HG02852 (cell line): ENCODE measurements at regions not wholly inside any gene's neighbourhood (a gene's known extent, or its start where the extent isn't known, plus 50 kb on each side); places are given as distances from the start of the nearest gene placed in this dataset.

Source experiments
- ATAC-seq: cut with Tn5 transposase; IDR thresholded peaks from one replicate; pipeline ENCODE4 v1.9.1; 2021; ENCODE audit warnings: mild to moderate bottlenecking, moderate library complexity; ENCODE audit not compliant: unreplicated experiment

DNA sequence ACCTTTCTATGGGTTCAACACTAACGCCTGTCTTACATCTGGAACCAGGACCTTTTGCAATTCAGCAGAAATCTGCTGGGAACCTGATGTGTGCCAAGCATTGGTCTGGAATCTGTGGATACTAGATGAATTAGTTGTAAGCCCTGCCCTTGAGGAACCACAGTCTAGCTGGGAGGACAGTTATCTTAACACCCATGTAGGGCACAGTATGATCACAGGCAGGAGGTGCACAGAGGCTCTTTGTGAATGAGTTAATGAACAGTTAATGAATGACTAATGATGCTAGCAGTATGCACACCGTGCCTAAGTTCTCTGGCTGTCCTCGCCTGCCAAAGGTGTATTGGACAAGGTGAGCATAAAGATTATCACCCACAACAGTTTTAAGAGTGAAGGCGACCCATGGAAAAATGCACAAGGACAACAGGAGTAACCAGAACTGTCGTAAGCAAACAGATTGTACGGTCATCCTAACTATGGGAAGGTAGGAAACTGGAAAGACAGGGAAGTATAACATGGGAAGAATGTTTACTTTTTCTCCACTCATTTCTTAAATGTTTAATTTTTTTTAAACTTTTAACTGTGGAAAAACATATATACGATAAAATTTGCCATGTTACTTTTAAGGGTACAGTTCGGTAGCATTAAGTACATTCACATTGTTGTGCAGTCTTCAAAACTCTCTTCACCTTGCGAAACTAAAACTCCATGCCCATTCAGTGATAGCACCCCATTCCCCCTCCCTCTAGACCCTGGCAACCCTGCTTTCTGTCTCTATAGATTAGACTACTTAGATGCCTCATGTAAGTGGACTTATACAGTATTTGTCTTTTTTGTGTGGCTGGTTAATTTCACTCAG is 139.9 kb downstream of the CXCL12 start:
- ATAC-seq: no peak

DNA sequence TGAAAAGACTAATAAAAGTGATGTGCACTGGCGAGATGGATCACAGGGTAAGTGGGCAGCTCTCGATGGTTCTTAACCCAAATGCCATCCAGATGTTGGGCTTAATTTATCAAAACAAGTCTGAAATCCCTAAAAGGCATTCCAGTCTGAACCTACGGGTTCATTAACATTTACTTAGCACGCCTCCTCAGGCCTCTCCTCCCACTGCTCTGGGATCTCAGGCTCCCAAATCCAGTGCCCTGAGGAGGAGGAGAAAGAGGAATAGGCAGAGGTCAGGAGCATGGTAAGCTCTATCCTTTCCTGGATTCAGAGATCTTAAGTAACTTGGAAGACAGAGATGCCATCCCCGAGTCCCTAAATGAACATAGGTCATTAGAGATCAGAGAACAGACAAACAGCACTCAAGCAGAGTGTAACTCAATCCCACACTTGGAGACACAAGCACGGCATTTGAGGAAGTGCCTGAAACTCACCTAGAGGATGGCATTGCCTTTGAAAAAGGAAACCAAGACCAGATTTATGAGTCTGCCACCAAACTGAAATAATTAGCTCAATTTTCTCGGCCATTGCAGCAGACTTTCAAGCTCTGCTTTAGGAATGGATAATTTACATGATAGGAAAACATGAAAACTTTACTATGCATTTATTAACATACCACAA is 140.9 kb downstream of the CXCL12 start:
- no peak for ATAC-seq

DNA sequence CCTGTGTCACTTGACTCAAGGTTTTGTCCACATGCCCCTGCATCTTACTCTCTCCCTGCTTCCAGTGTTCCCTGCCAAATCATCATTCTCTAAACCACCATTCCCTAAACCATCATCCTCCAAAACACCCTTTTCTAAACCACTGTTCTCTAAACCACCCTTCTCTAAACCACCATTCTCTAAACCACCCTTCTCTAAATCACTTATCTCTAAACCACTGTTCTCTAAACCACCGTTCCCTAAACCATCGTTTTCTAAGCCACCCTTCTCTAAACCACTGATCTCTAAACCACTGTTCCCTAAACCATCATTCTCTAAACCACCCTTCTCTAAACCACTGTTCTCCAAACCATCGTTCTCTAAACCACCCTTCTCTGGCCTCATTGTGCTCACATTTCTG is 142.1 kb downstream of the CXCL12 start:
- no peak for ATAC-seq

DNA sequence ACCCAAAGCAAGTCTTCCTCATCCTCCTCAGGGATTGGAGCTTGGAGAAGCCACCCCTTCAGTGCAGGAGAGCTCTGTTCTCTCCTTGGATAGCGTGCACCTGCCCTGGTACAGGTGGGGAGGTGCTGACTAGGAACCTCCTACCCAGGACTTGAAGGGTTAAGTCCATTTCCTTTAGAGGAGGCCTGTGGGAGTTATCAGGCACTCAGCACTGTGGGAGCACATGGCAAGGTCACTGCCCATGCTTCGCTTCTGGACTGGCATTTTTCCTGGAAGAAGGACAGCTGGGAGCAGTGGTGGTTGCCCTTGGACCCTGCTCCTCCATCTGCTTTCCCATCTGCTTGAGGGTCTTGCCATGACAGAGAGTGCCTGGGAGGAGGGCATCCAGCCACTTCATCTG is 142.8 kb downstream of the CXCL12 start:
- ATAC-seq: no peak

DNA sequence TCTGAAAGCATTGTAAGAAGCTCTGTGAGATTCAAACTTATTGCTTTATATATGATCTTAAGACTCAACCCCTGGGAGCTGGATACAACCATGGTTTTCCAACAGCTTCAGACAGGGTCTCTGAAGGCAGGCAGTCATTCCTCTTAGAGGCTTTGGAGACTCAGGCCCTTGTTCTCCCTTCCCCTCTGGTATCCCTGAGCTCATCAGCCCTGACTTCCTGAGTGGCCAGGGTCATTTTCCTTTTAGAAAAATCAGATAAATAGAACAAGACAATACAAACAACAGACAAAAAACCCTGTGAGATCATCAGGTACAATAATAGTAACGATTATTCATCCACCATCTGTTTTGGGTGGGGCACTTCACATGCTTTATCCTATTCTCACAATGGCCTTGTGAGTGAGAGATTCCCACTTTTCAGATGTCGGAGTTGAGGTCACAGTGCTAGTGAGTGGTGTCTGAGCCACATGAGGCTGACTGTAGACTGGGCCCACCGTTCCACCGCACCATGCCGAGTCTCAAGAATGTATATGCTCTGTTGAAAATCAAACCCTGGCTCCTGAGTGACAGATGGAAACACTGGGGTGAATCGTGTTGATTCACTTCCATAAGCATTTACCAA is 144.2 kb downstream of the CXCL12 start:
- no peak for ATAC-seq

DNA sequence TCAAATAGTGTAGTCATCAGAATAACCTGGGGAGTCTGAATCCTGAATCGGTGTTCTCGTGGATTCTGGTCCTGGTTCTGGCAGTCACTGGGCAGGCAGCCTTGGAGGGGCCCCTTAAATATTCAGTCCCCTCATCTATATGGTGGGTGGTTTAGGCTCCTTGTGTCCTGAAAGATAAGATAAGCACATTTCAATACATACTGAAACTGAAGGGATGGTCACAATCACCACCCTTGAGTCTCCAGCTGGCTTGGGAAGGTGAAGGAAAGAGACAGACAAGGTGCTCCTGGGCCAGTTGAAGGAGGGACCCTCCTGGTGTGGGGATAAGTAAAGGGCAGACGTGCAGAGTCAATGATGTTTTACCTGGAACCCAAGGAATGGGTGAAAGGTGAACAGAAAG is 146.7 kb downstream of the CXCL12 start:
- no peak for ATAC-seq

DNA sequence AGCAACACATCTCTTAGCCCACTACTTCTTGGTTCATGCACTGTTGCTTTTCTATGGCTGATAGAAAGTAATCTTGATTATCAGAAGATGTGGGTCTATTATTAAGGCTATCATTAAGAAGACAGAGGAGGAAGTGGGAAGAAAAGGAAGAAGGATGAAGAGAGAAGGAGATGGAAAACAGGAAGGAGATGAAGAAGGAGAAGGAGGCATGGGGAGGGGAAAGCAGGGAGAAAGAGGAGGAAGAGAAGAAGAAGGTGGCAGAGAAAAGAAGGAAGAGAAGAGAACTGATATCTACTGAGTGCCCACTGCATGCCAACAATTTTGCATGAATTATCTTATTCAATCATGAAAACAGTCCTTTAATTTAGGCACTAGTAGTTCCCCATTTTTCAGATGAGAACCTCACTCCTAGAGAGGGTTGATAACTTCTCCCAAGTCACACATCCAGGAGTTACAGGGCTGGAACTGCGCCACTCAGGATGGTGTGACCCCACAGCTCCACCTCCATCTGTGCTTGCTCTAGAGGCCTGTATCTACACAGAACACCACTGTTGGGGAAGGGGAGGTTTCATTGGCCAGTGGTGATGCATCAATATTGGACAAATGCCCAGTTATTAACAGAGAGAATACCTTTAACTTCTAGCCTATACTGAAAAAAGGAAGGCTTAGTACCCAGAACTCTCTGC is 147.4 kb downstream of the CXCL12 start:
- no peak for ATAC-seq

DNA sequence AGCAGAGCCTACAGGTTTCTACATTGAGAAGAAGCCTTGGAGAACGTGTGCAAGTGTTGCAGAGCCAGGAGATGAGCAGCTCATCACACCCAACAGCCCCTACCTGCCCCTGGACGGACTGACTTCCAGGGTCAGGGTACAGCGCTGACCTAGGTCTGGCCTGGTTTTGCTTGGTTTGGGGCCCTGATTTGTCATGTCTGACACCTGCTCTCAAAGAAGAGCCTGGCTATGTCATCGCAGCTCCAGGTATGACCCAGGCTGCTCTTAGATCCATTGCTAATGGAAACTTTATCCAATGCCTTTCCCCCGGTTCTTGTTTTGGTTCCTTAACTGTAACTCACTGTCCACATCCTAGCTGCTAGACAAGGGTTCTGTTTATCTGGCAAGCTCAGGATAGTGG is 149.5 kb downstream of the CXCL12 start:
- ATAC-seq: no peak

DNA sequence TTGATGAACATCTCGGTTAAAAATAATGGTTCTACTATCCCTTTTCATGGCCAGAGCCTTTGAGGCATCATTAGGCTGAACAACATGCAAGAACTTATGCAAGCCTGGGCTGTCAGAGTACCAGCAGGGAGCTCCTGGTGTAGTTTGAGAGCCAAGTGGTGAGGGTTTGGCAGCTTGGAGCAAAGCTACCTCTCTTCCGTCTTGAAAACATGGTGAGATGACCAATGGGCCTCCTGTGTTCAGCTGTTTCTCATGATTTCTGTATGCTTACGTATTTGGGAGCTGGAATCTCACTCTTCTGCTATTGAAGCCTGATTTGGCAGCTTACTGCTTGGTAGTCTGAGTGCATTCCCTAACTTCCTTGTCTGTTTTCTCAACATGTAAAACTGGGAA is 150.4 kb downstream of the CXCL12 start:
- no peak for ATAC-seq

DNA sequence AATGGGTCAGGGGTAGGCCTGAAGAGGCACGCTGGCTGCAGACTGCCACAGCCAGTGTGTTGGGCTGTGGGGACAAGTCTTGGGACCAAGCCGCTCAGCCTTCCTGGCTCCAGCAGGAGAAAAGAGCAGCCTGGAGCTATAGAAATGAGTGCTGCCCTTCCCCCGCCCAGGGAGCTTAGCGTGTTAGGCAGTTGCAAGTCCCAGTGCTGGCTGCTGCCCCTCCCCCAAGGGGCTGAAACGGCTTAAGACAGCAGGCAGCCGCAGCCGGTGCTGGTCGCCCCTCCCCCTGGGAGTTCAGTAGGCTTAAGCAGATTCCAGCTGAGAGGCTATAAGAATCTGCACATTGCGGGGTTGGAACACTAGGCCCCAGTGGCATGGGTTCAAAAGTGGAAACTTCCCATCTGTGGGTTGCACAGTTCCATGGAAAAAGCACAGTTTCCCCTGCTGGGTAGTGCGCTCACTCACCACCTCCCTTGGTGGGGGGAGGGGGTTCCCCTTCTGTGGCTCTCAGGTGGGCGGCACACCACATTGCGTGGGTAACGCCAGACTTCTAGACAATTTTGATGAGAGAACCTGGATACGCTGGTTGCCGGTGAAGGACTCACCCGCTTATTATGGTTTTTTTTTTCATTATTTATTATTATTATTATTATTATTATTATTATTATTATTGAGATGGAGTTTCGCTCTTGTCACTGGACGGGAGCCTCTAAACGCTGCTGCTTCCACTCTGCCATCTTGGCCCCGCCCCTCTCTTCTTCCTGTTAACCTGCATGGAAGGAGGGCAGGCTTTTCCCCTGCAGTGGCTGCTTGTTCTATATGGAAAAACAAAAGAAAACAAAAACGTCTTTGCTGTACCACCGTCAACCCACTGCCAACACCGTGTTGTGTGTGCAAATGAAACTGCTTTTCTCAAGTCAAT is 151.1 kb downstream of the CXCL12 start:
- no peak for ATAC-seq

DNA sequence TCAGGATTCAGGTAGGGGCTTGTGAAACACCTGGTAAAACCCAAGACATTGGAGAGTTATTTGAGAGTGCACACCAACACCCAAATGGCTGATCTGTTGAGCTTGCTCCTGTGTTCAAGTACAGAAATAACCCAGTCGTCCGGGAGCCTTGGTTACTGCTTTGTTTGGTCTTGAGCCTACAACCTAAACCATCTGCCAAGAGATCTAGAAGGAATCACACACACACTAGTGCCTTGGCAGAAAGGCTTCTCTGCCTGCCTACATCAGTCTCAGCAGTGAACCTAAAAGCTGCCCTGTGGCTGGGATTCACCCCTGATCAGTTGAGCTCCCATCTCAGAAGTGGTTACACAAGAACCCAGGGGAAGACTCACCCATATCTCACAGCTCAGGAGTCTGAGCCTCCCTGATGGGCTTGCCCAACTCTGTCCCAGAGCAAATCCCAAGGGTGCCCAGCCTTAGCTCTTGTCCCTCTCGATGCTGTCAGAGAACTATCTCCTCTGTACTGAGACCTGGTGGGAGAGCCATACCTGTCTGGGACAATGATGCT is 167.6 kb downstream of the CXCL12 start:
- no peak for ATAC-seq

DNA sequence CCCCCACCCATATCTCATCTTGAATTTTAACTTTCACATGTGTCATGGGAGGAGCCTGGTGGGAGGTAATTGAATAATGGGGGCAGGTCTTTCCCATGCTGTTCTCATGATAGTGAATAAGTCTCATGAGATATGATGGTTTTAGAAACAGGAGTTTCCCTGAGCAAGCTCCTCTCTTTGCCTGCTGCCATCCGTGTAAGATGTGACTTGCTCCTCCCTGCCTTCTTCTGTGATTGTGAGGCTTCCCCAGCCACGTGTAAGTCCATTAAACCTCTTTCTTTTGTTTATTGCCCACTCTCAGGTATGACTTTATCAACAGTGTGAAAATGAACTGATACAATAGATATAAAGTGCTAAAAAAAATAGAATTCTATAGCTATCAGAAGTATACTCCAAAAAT is 168.8 kb downstream of the CXCL12 start:
- ATAC-seq: no peak

DNA sequence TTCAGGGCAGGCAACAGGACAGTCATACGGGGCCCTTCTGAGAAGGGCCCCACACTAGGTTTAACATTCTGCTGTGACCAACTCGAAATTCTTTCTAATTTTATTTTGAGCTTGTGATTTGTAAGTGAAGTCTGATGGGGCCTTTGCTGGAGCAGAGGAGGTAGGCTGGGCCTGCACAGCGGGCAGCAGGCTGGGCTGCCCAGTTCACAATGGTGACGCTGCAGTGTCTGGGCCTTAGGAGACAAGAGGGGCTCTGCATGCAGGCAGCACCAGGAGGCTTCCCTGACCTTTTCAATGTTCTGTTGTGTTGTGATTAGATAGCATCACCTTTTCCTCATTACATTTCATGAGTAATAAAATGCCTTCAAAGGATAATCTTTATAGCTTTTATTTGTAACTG is 175.1 kb downstream of the CXCL12 start:
- no peak for ATAC-seq

DNA sequence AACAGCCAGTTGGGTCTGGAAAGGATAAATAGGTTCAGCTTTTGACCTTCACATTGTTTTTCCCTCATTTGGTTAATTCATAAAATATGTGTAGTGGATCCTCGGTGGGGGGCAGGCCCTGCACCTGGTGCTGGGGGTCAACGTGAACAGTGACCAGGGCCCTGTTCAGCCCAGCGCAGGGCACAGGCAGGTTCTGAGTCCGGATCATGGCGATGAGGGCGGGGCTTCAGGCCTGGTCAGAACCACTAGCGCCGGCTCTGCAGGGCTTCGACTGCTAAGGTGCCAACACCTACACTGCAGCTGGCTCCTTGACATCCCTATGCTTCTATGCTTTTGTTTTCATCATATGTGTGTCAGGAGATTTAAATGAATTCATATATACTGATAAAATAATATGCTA is 177.7 kb downstream of the CXCL12 start:
- ATAC-seq: no peak

DNA sequence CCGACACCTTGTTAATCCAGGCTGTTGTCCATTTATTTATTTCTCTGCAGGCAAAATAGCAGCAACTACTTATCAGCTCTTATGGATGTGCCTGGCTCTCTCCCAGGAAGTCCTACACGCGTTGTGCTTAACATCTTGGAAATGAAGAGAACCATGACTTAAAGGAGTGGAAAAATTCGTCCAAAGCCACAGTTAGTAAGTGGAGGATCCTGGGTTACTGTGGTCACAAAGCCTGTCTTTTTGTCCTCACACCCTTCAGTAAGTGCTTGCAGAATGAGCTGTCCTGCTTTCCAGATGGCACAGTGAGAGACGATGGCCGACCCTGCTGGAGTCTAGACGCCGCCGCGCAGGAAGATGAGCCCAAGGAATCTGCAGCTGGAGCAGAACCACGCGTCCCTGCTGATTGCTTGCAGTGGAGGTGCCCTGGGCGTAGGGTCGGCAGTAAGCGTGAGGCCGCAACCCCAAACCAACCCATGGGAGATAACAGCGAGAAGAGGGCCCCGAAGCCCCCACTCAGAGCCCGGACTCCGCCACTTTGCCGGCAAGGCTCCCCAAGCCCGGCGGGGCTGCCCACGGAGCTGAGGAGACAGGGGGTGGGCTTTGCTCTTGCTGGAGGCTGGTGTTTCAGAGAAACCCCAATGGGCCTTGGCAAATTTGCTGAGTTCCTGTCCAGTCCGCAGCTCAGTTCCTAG is 178.6 kb downstream of the CXCL12 start:
- ATAC-seq: no peak

DNA sequence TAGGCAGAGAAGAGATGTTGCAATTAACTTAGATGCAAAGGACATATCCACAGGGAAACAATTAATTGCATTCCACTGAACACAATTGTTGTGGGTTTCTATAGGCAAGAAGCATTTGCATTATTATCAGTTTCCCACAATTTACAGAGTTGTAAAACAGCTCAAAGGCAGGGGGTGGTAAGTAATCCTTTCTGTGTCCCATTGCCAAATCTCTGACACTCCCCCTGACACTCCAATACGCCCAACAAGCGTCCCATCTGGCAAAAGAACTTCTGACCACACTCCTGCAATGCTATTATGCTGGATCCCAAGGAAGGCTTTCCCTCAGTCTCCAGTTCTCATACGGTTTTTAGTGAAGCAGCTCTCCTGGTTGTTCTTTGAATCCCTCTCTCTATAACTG is 179.8 kb downstream of the CXCL12 start:
- no peak for ATAC-seq

DNA sequence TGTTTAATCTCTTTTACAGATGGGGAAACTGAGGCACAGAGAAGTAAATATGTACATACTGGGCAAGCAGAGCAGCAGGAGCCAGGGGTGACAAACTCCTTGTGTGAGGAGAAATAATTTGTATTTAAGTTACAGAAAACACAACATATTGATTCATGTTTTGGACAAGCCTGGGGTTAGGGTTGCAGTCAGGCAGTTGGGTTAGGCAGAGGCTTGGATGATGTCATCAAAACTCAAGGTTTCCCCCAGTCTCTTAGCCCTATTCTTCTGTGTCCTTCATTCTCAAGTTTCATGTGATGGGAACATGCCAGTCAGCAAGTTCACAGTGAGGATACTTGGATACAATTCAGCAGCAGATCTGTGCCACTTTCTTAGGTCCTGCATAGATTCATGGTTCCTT is 181.4 kb downstream of the CXCL12 start:
- no peak for ATAC-seq

DNA sequence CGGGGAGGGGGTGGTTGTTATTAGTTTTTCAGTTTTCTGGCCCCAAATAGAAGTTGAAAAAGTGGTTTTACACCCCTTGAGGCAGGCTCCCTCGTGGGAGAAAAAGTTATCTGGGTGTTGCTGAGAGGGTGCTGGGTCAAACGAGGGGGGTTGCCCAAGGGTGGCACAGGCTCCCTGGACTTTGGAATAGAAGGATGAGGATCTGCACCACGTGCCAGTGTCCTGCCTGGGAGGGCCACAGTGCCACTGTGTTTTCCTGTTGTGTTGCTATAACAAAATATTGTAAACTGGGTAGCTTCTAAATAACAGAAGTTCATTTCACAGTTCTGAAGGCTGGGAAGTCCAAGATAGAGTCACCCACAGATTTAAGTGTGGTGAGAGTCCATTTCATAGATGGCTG is 181.9 kb downstream of the CXCL12 start:
- no peak for ATAC-seq

DNA sequence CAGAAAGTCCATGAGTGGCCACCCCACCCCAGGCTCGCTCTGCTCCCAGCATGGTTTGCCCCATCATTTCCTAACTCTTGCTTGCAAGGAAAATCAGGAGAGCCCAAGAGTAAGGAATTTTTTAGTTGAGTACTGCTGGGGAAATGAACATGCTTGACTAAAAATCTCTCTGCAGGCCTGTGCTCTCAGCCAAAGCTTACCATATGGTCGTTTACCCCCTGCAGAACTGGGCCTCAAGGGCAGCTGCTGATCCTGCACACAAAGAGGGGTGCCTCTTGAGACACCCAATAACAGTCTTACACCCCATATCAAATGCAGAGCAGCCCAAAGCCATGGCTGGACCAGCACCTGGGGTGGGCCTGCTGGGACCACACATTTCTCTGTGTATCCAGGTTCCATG is 183.2 kb downstream of the CXCL12 start:
- no peak for ATAC-seq

DNA sequence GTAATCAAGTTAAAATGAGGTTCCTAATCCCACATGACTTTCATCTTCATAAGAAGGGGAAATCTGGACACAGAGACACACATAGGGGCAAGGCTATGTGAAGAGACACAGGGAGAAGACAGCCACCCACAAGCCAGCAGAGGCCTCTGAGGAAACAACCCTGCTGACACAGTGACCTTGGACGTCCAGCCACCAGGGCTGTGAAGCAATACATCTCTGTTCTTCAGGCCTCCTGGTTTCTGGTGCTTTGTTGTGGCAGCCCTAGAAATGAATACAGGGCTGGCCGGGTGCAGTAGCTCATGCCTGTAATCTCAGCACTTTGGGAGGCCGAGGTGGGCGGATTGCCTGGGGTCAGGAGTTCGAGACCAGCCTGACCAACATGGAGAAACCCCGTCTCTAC is 183.9 kb downstream of the CXCL12 start:
- ATAC-seq: no peak
